ENCODE measurements at regions not wholly inside any gene's neighbourhood (a gene's known extent, or its start where the extent isn't known, plus 50 kb on each side); places are given as distances from the start of the nearest gene placed in this dataset.

DNA sequence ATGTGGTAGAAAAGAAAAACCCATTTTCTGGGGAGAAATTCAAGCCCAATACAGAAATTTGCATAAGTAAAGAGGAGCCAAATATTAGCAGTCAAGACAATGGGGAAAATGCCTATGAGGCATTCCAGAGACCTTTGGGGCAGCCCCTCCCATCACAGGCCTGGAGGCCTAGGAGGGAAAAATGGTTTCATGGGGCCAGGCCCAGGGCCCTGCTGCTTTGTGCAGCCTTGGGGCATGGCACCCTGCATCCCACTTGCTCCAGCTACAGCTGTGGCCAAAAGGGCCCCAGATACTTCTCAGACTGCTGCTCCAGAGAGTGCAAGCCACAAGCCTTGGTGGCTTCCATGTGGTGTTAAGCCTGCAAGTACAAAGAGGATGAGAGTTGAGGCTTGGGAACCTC lies 51.3 kb upstream of the CYP1B1 start:
- TF ChIP-seq EZH2 (IDR thresholded peaks at IDR 0.05; ENCODE audit: low read length, missing control alignments) = no peak
- TF ChIP-seq, protein P1, sequence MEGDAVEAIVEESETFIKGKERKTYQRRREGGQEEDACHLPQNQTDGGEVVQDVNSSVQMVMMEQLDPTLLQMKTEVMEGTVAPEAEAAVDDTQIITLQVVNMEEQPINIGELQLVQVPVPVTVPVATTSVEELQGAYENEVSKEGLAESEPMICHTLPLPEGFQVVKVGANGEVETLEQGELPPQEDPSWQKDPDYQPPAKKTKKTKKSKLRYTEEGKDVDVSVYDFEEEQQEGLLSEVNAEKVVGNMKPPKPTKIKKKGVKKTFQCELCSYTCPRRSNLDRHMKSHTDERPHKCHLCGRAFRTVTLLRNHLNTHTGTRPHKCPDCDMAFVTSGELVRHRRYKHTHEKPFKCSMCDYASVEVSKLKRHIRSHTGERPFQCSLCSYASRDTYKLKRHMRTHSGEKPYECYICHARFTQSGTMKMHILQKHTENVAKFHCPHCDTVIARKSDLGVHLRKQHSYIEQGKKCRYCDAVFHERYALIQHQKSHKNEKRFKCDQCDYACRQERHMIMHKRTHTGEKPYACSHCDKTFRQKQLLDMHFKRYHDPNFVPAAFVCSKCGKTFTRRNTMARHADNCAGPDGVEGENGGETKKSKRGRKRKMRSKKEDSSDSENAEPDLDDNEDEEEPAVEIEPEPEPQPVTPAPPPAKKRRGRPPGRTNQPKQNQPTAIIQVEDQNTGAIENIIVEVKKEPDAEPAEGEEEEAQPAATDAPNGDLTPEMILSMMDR (conservative IDR thresholded peaks at IDR 0.05 in 1 of 2, IDR thresholded peaks at IDR 0.05 in 1 of 2; ENCODE audit: low read depth in 1 of 2, low read length in 2 of 2) = no peak
